Heart left ventricle (tissue), 16 donors: ENCODE measurements at regions not wholly inside any gene's neighbourhood (a gene's known extent, or its start where the extent isn't known, plus 50 kb on each side); places are given as distances from the start of the nearest gene placed in this dataset.

ENCODE experiments used
- ATAC-seq, 4 donors: fragments of 200-7000 bp; cut with Tn5 transposase; one replicate each; pipeline ENCODE4 v1.9.1; 2020 to 2022; ENCODE audit warnings: moderate library complexity in 4 of 4, mild to moderate bottlenecking in 3 of 4, moderate number of reproducible peaks in 1 of 4
- DNase-seq, 5 donors: peaks; one replicate each; pipeline ENCODE4 v3.0.0-alpha.2; 2020
- H3K27ac ChIP-seq, 12 donors: fragments of 200-600 bp; sonication (generic) in 4 of 12; one replicate each; pipeline versions ENCODE4 v1.5.0 to v1.8.0; 2016 to 2022; ENCODE audit warnings: mild to moderate bottlenecking in 2 of 12
- H3K27me3 ChIP-seq, 9 donors: fragments of 200-600 bp; sonication (generic) in 2 of 9; one replicate each; pipeline versions ENCODE4 v1.5.1 to v1.8.0; 2016 to 2022; ENCODE audit warnings: mild to moderate bottlenecking in 3 of 9
- H3K36me3 ChIP-seq, 9 donors: fragments of 200-600 bp; sonication (generic) in 2 of 9; one replicate each; pipeline versions ENCODE4 v1.5.0 to v1.8.0; 2018 to 2022; ENCODE audit warnings: mild to moderate bottlenecking in 2 of 9
- H3K4me1 ChIP-seq, 12 donors: fragments of 200-600 bp; sonication (generic) in 4 of 12; one replicate each; pipeline versions ENCODE4 v1.5.0 to v1.8.0; 2016 to 2022; ENCODE audit warnings: mild to moderate bottlenecking in 3 of 12
- H3K4me3 ChIP-seq, 12 donors: fragments of 200-600 bp; sonication (generic) in 4 of 12; one replicate each; pipeline versions ENCODE4 v1.5.0 to v1.8.0; 2017 to 2022; ENCODE audit warnings: mild to moderate bottlenecking in 9 of 12, moderate library complexity in 4 of 12
- H3K9me3 ChIP-seq, 12 donors: fragments of 200-600 bp; sonication (generic) in 4 of 12; one replicate each; pipeline versions ENCODE4 v1.5.0 to v1.8.0; 2016 to 2022; ENCODE audit warnings: mild to moderate bottlenecking in 1 of 12
- CTCF ChIP-seq, 12 donors: fragments of 200-600 bp; sonication (generic) in 4 of 12; IDR thresholded peaks; one replicate each; pipeline versions ENCODE4 v1.5.0 to v1.8.0; 2018 to 2022; ENCODE audit warnings: antibody characterized with exemption in 12 of 12, mild to moderate bottlenecking in 5 of 12
- POLR2A ChIP-seq, 2 donors: fragments of 450-650 bp; IDR thresholded peaks; one replicate each; pipeline ENCODE4 v1.6.1; 2017; ENCODE audit warnings: antibody characterized with exemption in 2 of 2, mild to moderate bottlenecking in 2 of 2, moderate library complexity in 2 of 2
- WGBS, 4 donors: extraction: QIAGEN DNeasy Blood & Tissue Kit in 2 of 4; methylation state at CpG; one replicate each; pipeline versions ENCODE4 v1.1.5 to v1.1.7; 2013 to 2018; 5-methylcytosine and 5-hydroxymethylcytosine counted together
- intact Hi-C, 10 donors: fragments of 100-400 bp; cut with DNase I; formaldehyde crosslinking; loops; one replicate each; pipeline versions ENCODE4 v1.11.1 to v1.14.2; 2022
- donor health status: ischemic (EF 13 %, LVEDD 7.1; RV severe dilation, severe dysfunction).
- donor health status: healthy with polysubstance abuse.
- donor health status: DM: no; HTN: yes; CAD: no.
- donor health status: DM: no; HTN: no; CAD: no.
- donor health status: ischemic (EF 25% LVEDD 6.9; RV normal size, moderate dysfunction).
- donor health status: ischemic (EF 25% LVEDD 5.7; RV mildly dilated, moderate dysfunction).
- donor health status: healthy.
- donor health status: DM: yes; HTN: yes; CAD: no.
- donor health status: ischemic (EF 35%, LVEDD 5.7; RV mildly dilated, moderate dysfunction).
- donor health status: nonischemic (EF 11% LVEDD 7.7; RV severe dilation, severe dysfunction).
- donor health status: DM: yes; HTN: yes; CAD: no.
- donor health status: PGD.
- donor health status: ischemic (EF 29% LVEDD 5.4; RV normal size, mild dysfunction).
- donor health status: nonischemic (EF 23%, LVEDD 6.1; RV moderate dilation, normal function).

GRCh38 chr5:43873791-43874190, 270.8 kb downstream of the NNT start:
- intact Hi-C loops: no loop called here
- Histone ChIP-seq H3K4me1 (peaks cover 0 to 11% (median 0%) of the 10 kb centered on the region in 12 donors), H3K36me3 (no peaks in the 10 kb centered on the region), H3K4me3 (no peak overlapping the region), H3K27me3 (no peaks in the 10 kb centered on the region), H3K9me3 (no peaks in the 10 kb centered on the region), H3K27ac (no peak overlapping the region)
- ATAC-seq: no peak
- TF ChIP-seq CTCF (IDR thresholded peaks at IDR 0.05) (no peak), POLR2A (IDR thresholded peaks at IDR 0.05) (no peak)
- no peak for DNase-seq
- WGBS, 4 donors: 61 to 73% (median 65%) methylated on average over 1 of the region's 1 CpG

DNA sequence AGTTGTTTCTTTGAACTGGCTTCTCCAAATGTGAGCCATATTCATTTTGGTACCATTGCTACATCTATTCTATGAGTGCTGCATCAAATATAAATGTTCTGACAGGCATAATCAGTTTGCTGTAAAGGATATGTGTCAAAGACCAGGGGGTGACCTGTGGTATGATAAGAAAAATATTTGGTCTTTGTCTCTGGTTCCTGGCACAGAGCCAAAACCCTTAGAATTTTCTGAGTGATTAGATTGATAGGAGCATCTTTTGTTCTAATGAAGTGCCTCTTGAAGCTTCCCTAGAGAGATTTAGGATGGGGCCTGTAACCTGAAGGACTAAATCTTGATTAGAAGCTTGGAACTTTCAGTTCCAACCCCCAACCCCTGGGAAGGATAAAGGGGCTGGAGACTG, 256.3 kb downstream of the NNT start:
- no peaks in the 10 kb centered on the region for H3K9me3 ChIP-seq
- DNase-seq (no peak), ATAC-seq (no peak)
- H3K4me3 ChIP-seq: no peak overlapping the region
- intact Hi-C loops: no loop called here
- no peaks in the 10 kb centered on the region for H3K36me3 ChIP-seq
- H3K27ac ChIP-seq: no peak overlapping the region
- no peak for TF ChIP-seq CTCF (IDR thresholded peaks at IDR 0.05)
- peaks cover 0 to 15% (median 7%) of the 10 kb centered on the region in 12 donors for H3K4me1 ChIP-seq
- H3K27me3 ChIP-seq: no peaks in the 10 kb centered on the region

- peaks cover 0 to 20% (median 7%) of the 10 kb centered on the region in 12 donors for H3K4me1 ChIP-seq
- peak overlapping the region in 1 of 12 donors; percentile 3 for H3K27ac ChIP-seq
- no peaks in the 10 kb centered on the region for H3K27me3 ChIP-seq
- H3K36me3 ChIP-seq: no peaks in the 10 kb centered on the region
- H3K9me3 ChIP-seq: no peaks in the 10 kb centered on the region
- no peak for ATAC-seq
- no peak overlapping the region for H3K4me3 ChIP-seq
- intact Hi-C loops: no loop called here
- DNase-seq: no peak
- TF ChIP-seq CTCF (IDR thresholded peaks at IDR 0.05) (no peak), POLR2A (IDR thresholded peaks at IDR 0.05) (no peak)
- 9 to 16% (median 11%) methylated on average over 5 of the region's 5 CpGs for WGBS, 4 donors
Observed at GRCh38 chr5:43855452-43855851, 252.5 kb downstream of the NNT start.

GRCh38 chr5:43854697-43855292, 251.8 kb downstream of the NNT start:
- peak in 3 of 4 donors; percentile 28 to 70 (median 65) for ATAC-seq
- Histone ChIP-seq H3K9me3 (no peaks in the 10 kb centered on the region), H3K27me3 (no peaks in the 10 kb centered on the region), H3K4me3 (no peak overlapping the region), H3K27ac (no peak overlapping the region), H3K36me3 (no peaks in the 10 kb centered on the region), H3K4me1 (peaks cover 0 to 20% (median 7%) of the 10 kb centered on the region in 12 donors)
- no peak for TF ChIP-seq CTCF (IDR thresholded peaks at IDR 0.05)
- TF ChIP-seq POLR2A (IDR thresholded peaks at IDR 0.05): no peak
- WGBS, 4 donors: 16 to 22% (median 18%) methylated on average over 1 of the region's 1 CpG
- DNase-seq: no peak
- intact Hi-C loops: no loop called here
